HuH-7.5 (cell line): ENCODE measurements at regions not wholly inside any gene's neighbourhood (a gene's known extent, or its start where the extent isn't known, plus 50 kb on each side); places are given as distances from the start of the nearest gene placed in this dataset.
"Not testable (repeated sequence)": the region's sequence is repeated elsewhere in the genome, so short reads cannot be mapped to it uniquely, and the experiment has no call there.

ENCODE experiments used
- DNase-seq: peaks from one replicate; pipeline ENCODE4 v3.0.0; 2011; ENCODE audit warnings: low spot score

- no peak for DNase-seq
These were observed 273.4 kb upstream of the GRIA3 start for GRCh38 chrX:122910697-122911096.

GRCh38 chrX:122913134-122913533 lies 270.9 kb upstream of the GRIA3 start:
- DNase-seq = no peak

- no peak for DNase-seq
These were observed 270.3 kb upstream of the GRIA3 start for GRCh38 chrX:122913764-122914163.

GRCh38 chrX:122914256-122914655 lies 269.8 kb upstream of the GRIA3 start:
- DNase-seq = no peak

- DNase-seq = no peak
These were observed 249.9 kb upstream of the GRIA3 start for GRCh38 chrX:122934131-122934530.

GRCh38 chrX:122940199-122940598 lies 243.9 kb upstream of the GRIA3 start:
- no peak for DNase-seq

GRCh38 chrX:122941806-122942205 lies 242.3 kb upstream of the GRIA3 start:
- DNase-seq = no peak

GRCh38 chrX:122943918-122944317 lies 240.2 kb upstream of the GRIA3 start:
- DNase-seq = no peak

- no peak for DNase-seq
These were observed 238.8 kb upstream of the GRIA3 start for GRCh38 chrX:122945328-122945727.

GRCh38 chrX:122972604-122973003 lies 211.5 kb upstream of the GRIA3 start:
- DNase-seq = no peak

GRCh38 chrX:122982521-122982920 lies 201.6 kb upstream of the GRIA3 start:
- DNase-seq = no peak

- not testable (repeated sequence) for DNase-seq
These were observed 181.2 kb upstream of the GRIA3 start for GRCh38 chrX:123002844-123003243.

- DNase-seq = no peak
These were observed 170.9 kb upstream of the GRIA3 start for GRCh38 chrX:123013141-123013540.

GRCh38 chrX:123036401-123036800 lies 147.7 kb upstream of the GRIA3 start:
- DNase-seq = no peak

GRCh38 chrX:123049071-123049625 lies 134.9 kb upstream of the GRIA3 start:
- DNase-seq = no peak

- DNase-seq = no peak
These were observed 123.1 kb upstream of the GRIA3 start for GRCh38 chrX:123060986-123061385.

- DNase-seq = no peak
These were observed 120.0 kb upstream of the GRIA3 start for GRCh38 chrX:123064053-123064452.

GRCh38 chrX:123072686-123073385 lies 111.2 kb upstream of the GRIA3 start:
- DNase-seq = no peak

- DNase-seq = no peak
These were observed 108.0 kb upstream of the GRIA3 start for GRCh38 chrX:123075947-123076561.

GRCh38 chrX:123077631-123078030 lies 106.4 kb upstream of the GRIA3 start:
- no peak for DNase-seq

- no peak for DNase-seq
These were observed 104.0 kb upstream of the GRIA3 start for GRCh38 chrX:123080065-123080464.

GRCh38 chrX:123081776-123082175 lies 102.3 kb upstream of the GRIA3 start:
- no peak for DNase-seq

- no peak for DNase-seq
These were observed 100.2 kb upstream of the GRIA3 start for GRCh38 chrX:123083924-123084323.

- no peak for DNase-seq
These were observed 99.3 kb upstream of the GRIA3 start for GRCh38 chrX:123084797-123085196.
